Calu3 (cell line): ENCODE measurements at regions not wholly inside any gene's neighbourhood (a gene's known extent, or its start where the extent isn't known, plus 50 kb on each side); places are given as distances from the start of the nearest gene placed in this dataset.

Source experiments
- BruUV-seq: library from RNA; stranded (reverse); fragments of 400-500 nt; replicated peaks from 2 replicates; lab custom pipeline; 2021; lab: Mats Ljungman, UMichigan
- CTCF ChIA-PET: fragments of 300-600 bp; sonication (Branson Sonifier 250); formaldehyde crosslinking; loops from one replicate; lab custom pipeline; 2022; ENCODE audit warnings: antibody characterized with exemption; lab: Charles Lee
- DNase-seq: peaks from one replicate; pipeline ENCODE4 v3.0.0; 2022
- H3K27ac Mint-ChIP-seq: one replicate; pipeline ENCODE4 v1.8.0; 2022; ENCODE audit warnings: mixed read lengths; ENCODE audit not compliant: unreplicated experiment
- H3K27me3 Mint-ChIP-seq: one replicate; pipeline ENCODE4 v1.8.0; 2022; ENCODE audit warnings: mixed read lengths; ENCODE audit not compliant: unreplicated experiment
- H3K36me3 Mint-ChIP-seq: one replicate; pipeline ENCODE4 v1.8.0; 2022; ENCODE audit warnings: mild to moderate bottlenecking, moderate library complexity, mixed read lengths; ENCODE audit not compliant: insufficient read depth, unreplicated experiment
- H3K4me1 Mint-ChIP-seq: one replicate; pipeline ENCODE4 v1.8.0; 2022; ENCODE audit warnings: mild to moderate bottlenecking, low read depth, mixed read lengths; ENCODE audit not compliant: unreplicated experiment
- H3K4me3 Mint-ChIP-seq: one replicate; pipeline ENCODE4 v1.8.0; 2022; ENCODE audit warnings: mild to moderate bottlenecking, low read depth, moderate library complexity, mixed read lengths; ENCODE audit not compliant: unreplicated experiment
- H3K9me3 Mint-ChIP-seq: one replicate; pipeline ENCODE4 v1.8.0; 2022; ENCODE audit warnings: low read depth, mixed read lengths; ENCODE audit not compliant: unreplicated experiment
- CTCF ChIP-seq: fragments of 200-600 bp; IDR thresholded peaks from one replicate; pipeline ENCODE4 v1.8.0; 2022; ENCODE audit warnings: antibody characterized with exemption; ENCODE audit not compliant: unreplicated experiment
- intact Hi-C: fragments of 100-400 bp; cut with micrococcal nuclease; formaldehyde crosslinking; loops from one replicate; pipeline ENCODE4 v1.10.0; 2022; ENCODE audit not compliant: unreplicated experiment

GRCh38 chrX:69319376-69319775 is 154.1 kb upstream of the PJA1 start:
- Mint-ChIP-seq H3K27me3 (no peaks in the 10 kb centered on the region), H3K4me1 (no peaks in the 10 kb centered on the region), H3K27ac (no peak overlapping the region), H3K9me3 (no peaks in the 10 kb centered on the region), H3K36me3 (no peaks in the 10 kb centered on the region), H3K4me3 (no peak overlapping the region)
- CTCF ChIA-PET: no interaction called here
- no peak for DNase-seq
- no TSS peak for BruUV-seq
- no peak for TF ChIP-seq CTCF
- intact Hi-C loops: no loop called here

DNA sequence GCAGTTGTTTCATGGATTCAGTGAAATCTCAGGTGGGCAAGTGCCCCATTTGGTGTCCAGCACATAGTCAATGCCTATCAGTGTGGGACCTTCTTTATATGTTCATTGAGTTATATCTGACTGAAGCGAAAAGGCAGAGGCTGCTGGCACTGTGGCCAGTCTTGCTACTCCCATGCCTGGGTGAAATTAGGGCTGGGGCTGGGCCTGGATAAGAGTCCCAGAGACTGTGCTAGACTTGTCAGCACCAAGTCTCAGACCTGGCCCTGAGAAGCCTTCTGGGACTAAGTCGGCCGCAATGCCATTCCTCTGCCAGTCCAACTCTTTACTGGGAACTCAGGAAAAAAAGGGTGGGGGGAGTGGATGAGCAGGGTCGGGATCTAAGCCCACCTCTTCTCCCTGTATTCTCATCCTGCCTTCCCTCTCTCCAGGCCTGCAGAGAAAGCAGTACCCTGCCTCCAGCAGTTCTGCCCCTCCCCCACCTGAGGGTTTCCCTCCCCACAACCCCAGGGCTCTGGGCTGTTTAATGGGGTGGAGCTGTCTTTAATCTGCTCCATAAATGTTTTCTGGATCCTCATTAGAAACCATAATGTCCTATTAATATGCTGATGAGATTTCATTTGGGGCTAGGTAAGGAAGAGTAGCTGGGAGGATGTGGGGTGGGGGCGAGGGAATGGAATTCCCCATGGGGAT is 153.5 kb upstream of the PJA1 start:
- H3K4me3 Mint-ChIP-seq: no peak overlapping the region
- H3K27ac Mint-ChIP-seq: no peak overlapping the region
- H3K36me3 Mint-ChIP-seq: no peaks in the 10 kb centered on the region
- no peaks in the 10 kb centered on the region for H3K9me3 Mint-ChIP-seq
- H3K4me1 Mint-ChIP-seq: no peaks in the 10 kb centered on the region
- intact Hi-C loops: no loop called here
- no peak for TF ChIP-seq CTCF
- no peak for DNase-seq
- BruUV-seq: no TSS peak
- CTCF ChIA-PET: no interaction called here
- no peaks in the 10 kb centered on the region for H3K27me3 Mint-ChIP-seq

GRCh38 chrX:69317721-69318120 is 152.5 kb upstream of the PJA1 start:
- intact Hi-C loops: no loop called here
- Mint-ChIP-seq H3K36me3 (no peaks in the 10 kb centered on the region), H3K4me1 (no peaks in the 10 kb centered on the region), H3K4me3 (no peak overlapping the region), H3K9me3 (no peaks in the 10 kb centered on the region), H3K27ac (no peak overlapping the region), H3K27me3 (no peaks in the 10 kb centered on the region)
- no peak for DNase-seq
- CTCF ChIA-PET: no interaction called here
- TF ChIP-seq CTCF: no peak
- no TSS peak for BruUV-seq

DNA sequence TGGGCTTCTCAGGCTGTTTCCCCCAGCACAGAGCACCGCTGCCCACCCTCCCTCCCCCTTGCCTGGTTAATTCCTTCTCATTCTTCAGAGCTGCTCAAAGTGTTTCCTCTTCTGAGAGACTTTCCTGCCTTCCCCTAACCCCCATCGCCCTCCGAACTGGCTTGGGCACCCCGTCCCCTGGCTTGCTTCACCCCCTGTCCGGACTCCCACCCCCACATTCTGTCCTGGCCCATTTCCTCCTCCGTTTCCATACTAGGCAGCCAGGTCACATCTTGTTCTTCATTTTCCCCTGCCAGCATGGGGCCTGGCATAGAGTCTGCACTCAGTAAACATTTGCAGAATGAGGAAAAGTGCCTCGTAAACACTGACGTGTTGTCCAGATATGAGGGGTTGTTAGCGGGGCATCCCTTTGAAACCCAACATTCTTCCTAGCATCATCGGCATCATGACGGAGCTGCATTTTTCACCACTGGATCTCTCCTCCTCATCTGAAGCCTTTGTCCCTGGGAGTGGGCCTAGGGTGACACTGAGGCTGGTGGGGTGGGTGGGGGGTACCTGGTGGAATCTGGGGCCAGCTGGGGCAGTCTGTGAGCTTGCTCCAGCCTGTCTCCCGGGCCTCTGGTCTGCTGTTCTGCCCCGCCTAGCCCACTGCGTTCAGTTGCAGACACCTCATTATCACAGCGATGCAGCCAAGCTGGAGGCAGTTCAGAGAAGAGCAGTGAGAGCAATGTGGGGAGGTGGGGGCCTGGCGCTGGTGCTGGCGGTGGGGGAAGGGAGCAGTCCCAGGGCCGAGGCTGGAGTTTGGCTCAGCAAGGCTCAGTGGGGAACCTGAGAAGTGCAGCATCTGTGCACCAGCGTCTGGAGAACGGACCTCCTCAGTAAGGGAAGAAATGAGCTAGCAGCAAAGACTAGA is 149.4 kb upstream of the PJA1 start:
- Mint-ChIP-seq H3K9me3 (no peaks in the 10 kb centered on the region), H3K27me3 (peaks cover 21% of the 10 kb centered on the region), H3K27ac (no peak overlapping the region), H3K36me3 (no peaks in the 10 kb centered on the region), H3K4me3 (no peak overlapping the region), H3K4me1 (no peaks in the 10 kb centered on the region)
- TF ChIP-seq CTCF: no peak
- no TSS peak for BruUV-seq
- intact Hi-C loops: no loop called here
- CTCF ChIA-PET: interaction anchor here (0.6 kb wide), 1 partner anchor 23 kb away, joined by 3 read pairs; no protein-coding TSS in a partner anchor
- DNase-seq: no peak
